ENCODE measurements at regions not wholly inside any gene's neighbourhood (a gene's known extent, or its start where the extent isn't known, plus 50 kb on each side); places are given as distances from the start of the nearest gene placed in this dataset.

GRCh38 chr18:71760541-71760940, 783.6 kb downstream of the CBLN2 start:
- Histone ChIP-seq H3K4me1 (ENCODE audit: insufficient read depth, low read length) (no peaks in the 10 kb centered on the region), H2AFZ (ENCODE audit: low read length) (no peak overlapping the region), H3K27ac (ENCODE audit: extremely low read length, insufficient read depth, low read length) (no peak overlapping the region), H4K20me1 (ENCODE audit: insufficient read depth, low read length) (no peaks in the 10 kb centered on the region), H3K9ac (ENCODE audit: insufficient read depth, low read depth, low read length) (no peak overlapping the region), H3K36me3 (replicated peaks in 1 of 2; ENCODE audit: control insufficient read depth in 1 of 2, insufficient read depth in 2 of 2, low read length in 2 of 2) (no peaks in the 10 kb centered on the region), H3K4me2 (ENCODE audit: low read depth, low read length) (no peak overlapping the region), H3K79me2 (ENCODE audit: insufficient read depth, low read length) (no peaks in the 10 kb centered on the region), H3K27me3 (ENCODE audit: control insufficient read depth in 1 of 2, insufficient read depth in 2 of 2, low read length in 2 of 2) (no peaks in the 10 kb centered on the region), H3K4me3 (replicated peaks in 1 of 3; ENCODE audit: insufficient read depth in 1 of 3, low read depth in 2 of 3, low read length in 3 of 3) (no peak overlapping the region), H3K9me3 (ENCODE audit: low read length) (peaks cover 26% of the 10 kb centered on the region)
- 2% methylated on average over 5 of the region's 5 CpGs for WGBS (ENCODE audit: low lambda C conversion rate)
- ATAC-seq (no peak), FAIRE-seq (no peak), DNase-seq (ENCODE audit: low spot score) (no peak)
- intact Hi-C loops (cut with micrococcal nuclease; ENCODE audit: unreplicated experiment): no loop called here
- CTCF ChIA-PET (ENCODE audit: low intra/inter-chr PET ratio, low total read pairs): no interaction called here
- in situ Hi-C loops (cut with HindIII; ENCODE audit: extremely low pct_ligation_motif_present, low pct_unique_long_range_greater_than_20kb): no loop called here
- BruUV-seq (replicated peaks): no TSS peak
- POLR2A ChIA-PET: no interaction called here
- no peak for TF ChIP-seq ZNF800 (CRISPR knock-in tag; IDR thresholded peaks at IDR 0.05)
- TF ChIP-seq TAF1 (CRISPR knock-in tag; IDR thresholded peaks at IDR 0.05): no peak
- TF ChIP-seq KIAA2018 (CRISPR knock-in tag; IDR thresholded peaks at IDR 0.05; ENCODE audit: borderline replicate concordance): no peak
- no peak for TF ChIP-seq ZNF407 (CRISPR knock-in tag; IDR thresholded peaks at IDR 0.05; ENCODE audit: not compliant biosample characterization)
- no peak for TF ChIP-seq SRSF9 (IDR thresholded peaks at IDR 0.05; ENCODE audit: borderline replicate concordance, insufficient read depth, low read depth, low read length, poor library complexity, severe bottlenecking)
- TF ChIP-seq CBFB (CRISPR knock-in tag; IDR thresholded peaks at IDR 0.05): no peak

All from HepG2 (cell line).